ENCODE measurements at regions not wholly inside any gene's neighbourhood (a gene's known extent, or its start where the extent isn't known, plus 50 kb on each side); places are given as distances from the start of the nearest gene placed in this dataset.

DNA sequence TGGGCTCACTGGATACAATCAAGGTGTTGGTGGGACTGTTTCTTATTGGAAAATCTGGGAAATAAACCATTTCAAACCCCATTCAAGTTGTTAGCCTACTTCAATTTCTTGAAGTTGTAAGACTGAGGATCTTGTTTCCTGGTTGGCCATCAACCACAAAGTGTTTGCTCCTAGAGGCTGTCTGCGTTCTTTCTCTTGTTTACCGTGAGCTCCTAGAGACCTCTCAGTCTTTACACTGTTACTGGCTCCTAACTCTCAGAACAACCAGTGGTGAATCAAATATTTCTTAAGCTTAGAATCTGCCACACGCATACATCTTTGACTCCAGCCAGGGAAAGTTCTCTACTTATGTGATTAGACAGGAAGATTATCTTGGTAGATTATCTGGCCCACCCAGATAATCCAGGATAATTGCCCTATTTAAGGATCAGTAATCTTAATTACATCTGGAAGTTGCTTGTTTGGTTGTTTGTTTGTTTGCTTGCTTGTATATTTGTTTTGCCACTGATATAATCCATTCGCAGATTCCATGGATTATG is 798.7 kb downstream of the IPMK start:
- no peaks in the 10 kb centered on the region for H3K9me3 ChIP-seq
- H3K4me1 ChIP-seq = no peaks in the 10 kb centered on the region
- intact Hi-C loops (cut with DNase I) = no loop called here
- no peak for DNase-seq
- 34 to 55% methylated on average over 4 of the region's 4 CpGs for WGBS, 2 donors
- no peak overlapping the region for H3K4me3 ChIP-seq
- H3K36me3 ChIP-seq = no peaks in the 10 kb centered on the region
- no peak for TF ChIP-seq POLR2A (IDR thresholded peaks at IDR 0.05)
- no peak for TF ChIP-seq CTCF (IDR thresholded peaks at IDR 0.05)
- no peak overlapping the region for H3K27ac ChIP-seq
- no peaks in the 10 kb centered on the region for H3K27me3 ChIP-seq

DNA sequence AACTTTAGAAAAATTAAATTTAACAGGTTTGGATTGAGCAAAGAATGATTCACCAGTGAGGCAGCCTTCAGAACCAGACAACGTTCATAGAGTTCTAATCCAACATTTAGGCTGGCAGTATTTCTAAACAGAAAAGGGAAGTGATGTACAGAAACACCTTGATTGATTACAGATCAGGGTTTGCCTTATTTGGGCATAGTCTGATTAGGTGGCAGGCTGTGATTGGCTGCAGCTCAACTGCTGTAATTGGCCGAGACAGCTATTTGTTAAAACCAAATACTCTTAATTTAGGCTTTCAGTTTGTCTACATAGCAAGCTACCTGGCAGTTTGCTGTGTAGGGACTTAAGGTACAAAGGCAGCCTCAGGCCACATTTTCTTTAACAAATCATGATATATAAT is 802.5 kb downstream of the IPMK start:
- Histone ChIP-seq H3K4me1 (no peaks in the 10 kb centered on the region), H3K36me3 (no peaks in the 10 kb centered on the region), H3K4me3 (no peak overlapping the region), H3K27me3 (no peaks in the 10 kb centered on the region), H3K9me3 (no peaks in the 10 kb centered on the region), H3K27ac (no peak overlapping the region)
- intact Hi-C loops (cut with DNase I) = no loop called here
- no peak for DNase-seq
- WGBS, 2 donors = 59 to 63% methylated on average over 2 of the region's 2 CpGs
- TF ChIP-seq CTCF (IDR thresholded peaks at IDR 0.05) = no peak
- no peak for TF ChIP-seq POLR2A (IDR thresholded peaks at IDR 0.05)

- no peaks in the 10 kb centered on the region for H3K36me3 ChIP-seq
- no peak overlapping the region for H3K27ac ChIP-seq
- no peak overlapping the region for H3K4me3 ChIP-seq
- no peaks in the 10 kb centered on the region for H3K9me3 ChIP-seq
- intact Hi-C loops (cut with DNase I) = no loop called here
- DNase-seq = no peak
- H3K4me1 ChIP-seq = no peaks in the 10 kb centered on the region
- WGBS, 2 donors = 62 to 67% methylated on average over 1 of the region's 1 CpG
- TF ChIP-seq CTCF (IDR thresholded peaks at IDR 0.05) (no peak), POLR2A (IDR thresholded peaks at IDR 0.05) (no peak)
- H3K27me3 ChIP-seq = no peaks in the 10 kb centered on the region
Observed at GRCh38 chr10:57460540-57460939, 807.2 kb downstream of the IPMK start.

GRCh38 chr10:57457972-57458512 is 809.7 kb downstream of the IPMK start:
- Histone ChIP-seq H3K9me3 (no peaks in the 10 kb centered on the region), H3K27me3 (no peaks in the 10 kb centered on the region), H3K27ac (no peak overlapping the region), H3K4me1 (no peaks in the 10 kb centered on the region), H3K4me3 (no peak overlapping the region), H3K36me3 (no peaks in the 10 kb centered on the region)
- WGBS, 2 donors = 74 to 90% methylated on average over 3 of the region's 3 CpGs
- no peak for DNase-seq
- intact Hi-C loops (cut with DNase I) = no loop called here
- no peak for TF ChIP-seq CTCF (IDR thresholded peaks at IDR 0.05)
- no peak for TF ChIP-seq POLR2A (IDR thresholded peaks at IDR 0.05)

GRCh38 chr10:57430376-57430775 is 837.3 kb downstream of the IPMK start:
- TF ChIP-seq CTCF (IDR thresholded peaks at IDR 0.05) (no peak), POLR2A (IDR thresholded peaks at IDR 0.05) (no peak)
- WGBS, 2 donors = 30 to 35% methylated on average over 2 of the region's 2 CpGs
- Histone ChIP-seq H3K4me3 (no peak overlapping the region), H3K27me3 (no peaks in the 10 kb centered on the region), H3K4me1 (no peaks in the 10 kb centered on the region), H3K36me3 (no peaks in the 10 kb centered on the region), H3K27ac (no peak overlapping the region), H3K9me3 (no peaks in the 10 kb centered on the region)
- no peak for DNase-seq
- intact Hi-C loops (cut with DNase I) = no loop called here

Measured in esophagus squamous epithelium (tissue), 5 donors.